HEK293 (cell line): ENCODE measurements at regions not wholly inside any gene's neighbourhood (a gene's known extent, or its start where the extent isn't known, plus 50 kb on each side); places are given as distances from the start of the nearest gene placed in this dataset.
A peak's percentile ranks its signal among the peaks of the same experiment; 100 is the strongest.

Experiments
- CTCF ChIA-PET: fragments of 350-600 bp; formaldehyde crosslinking; extraction: SDS; loops from one replicate; lab custom pipeline; 2021; ENCODE audit warnings: antibody characterized with exemption; lab: Yijun Ruan, JAX
- POLR2A ChIA-PET: fragments of 300-600 bp; formaldehyde crosslinking; extraction: SDS; loops from one replicate; lab custom pipeline; 2020; ENCODE audit warnings: antibody characterized with exemption, inconsistent platforms; lab: Yijun Ruan, JAX
- H3K27ac ChIP-seq: fragments of 200-500 bp; sonication (Bioruptor generic); 2 replicates; pipeline ENCODE4 v1.5.1; 2014; ENCODE audit warnings: low read depth, low read length, control low read depth, inconsistent platforms; ENCODE audit errors: extremely low read depth
- H3K36me3 ChIP-seq, 2 experiments: fragments of 200-500 bp in 1 of 2; sonication (Bioruptor generic) in 1 of 2; 1 replicate in 1 of 2; 2 replicates in 1 of 2; pipeline ENCODE4 v1.5.1; 2014 to 2017; ENCODE audit warnings: inconsistent platforms in 2 of 2, low read length in 2 of 2; ENCODE audit not compliant: control insufficient read depth in 2 of 2, insufficient read depth in 1 of 2
- H3K4me1 ChIP-seq: fragments of 200-500 bp; sonication (Bioruptor generic); 2 replicates; pipeline ENCODE4 v1.5.1; 2014; ENCODE audit warnings: mild to moderate bottlenecking, low read length, inconsistent platforms; ENCODE audit not compliant: control insufficient read depth, insufficient read depth
- H3K4me3 ChIP-seq: 2 replicates; pipeline ENCODE4 v1.5.1; 2011; ENCODE audit warnings: low read depth, mild to moderate bottlenecking, control low read depth, low read length, moderate library complexity
- H3K9me3 ChIP-seq: fragments of 200-500 bp; sonication (Bioruptor generic); 2 replicates; pipeline ENCODE4 v1.5.1; 2014; ENCODE audit warnings: low read depth, low read length, inconsistent platforms; ENCODE audit not compliant: control insufficient read depth, insufficient read depth
- ATF2 ChIP-seq: fragments of 450-650 bp; formaldehyde crosslinking; IDR thresholded peaks from 2 replicates; pipeline ENCODE4 v1.5.1; 2016; ENCODE audit warnings: missing biosample characterization, missing genetic modification characterization, low read depth
- BCL6B ChIP-seq: fragments of 450-650 bp; formaldehyde crosslinking; IDR thresholded peaks from 2 replicates; pipeline ENCODE4 v1.5.1; 2017; ENCODE audit warnings: missing biosample characterization, missing genetic modification characterization
- GFI1B ChIP-seq: fragments of 450-650 bp; formaldehyde crosslinking; IDR thresholded peaks from 2 replicates; pipeline ENCODE4 v1.5.1; 2016; ENCODE audit warnings: missing biosample characterization, missing genetic modification characterization
- PBX3 ChIP-seq: sonication (generic); formaldehyde crosslinking; IDR thresholded peaks from 2 replicates; pipeline ENCODE4 v1.8.1; 2022; ENCODE audit warnings: mild to moderate bottlenecking, moderate library complexity, missing genetic modification reagents
- REPIN1 ChIP-seq: fragments of 450-650 bp; formaldehyde crosslinking; IDR thresholded peaks from 2 replicates; pipeline ENCODE4 v1.5.1; 2017; ENCODE audit warnings: missing biosample characterization, missing genetic modification characterization, low read depth
- REST ChIP-seq: fragments of 450-650 bp; formaldehyde crosslinking; IDR thresholded peaks from 2 replicates; pipeline ENCODE4 v1.5.1; 2016; ENCODE audit warnings: missing biosample characterization, missing genetic modification characterization
- ZBTB26 ChIP-seq: fragments of 450-650 bp; formaldehyde crosslinking; optimal IDR thresholded peaks from 2 replicates; pipeline ENCODE3; 2016; ENCODE audit warnings: missing biosample characterization, mild to moderate bottlenecking, missing genetic modification characterization
- ZBTB8A ChIP-seq: fragments of 450-650 bp; formaldehyde crosslinking; IDR thresholded peaks from 2 replicates; pipeline ENCODE4 v1.5.1; 2016; ENCODE audit warnings: missing biosample characterization, missing genetic modification characterization
- ZFP3 ChIP-seq: fragments of 450-650 bp; formaldehyde crosslinking; IDR thresholded peaks from 2 replicates; pipeline ENCODE4 v1.5.1; 2016; ENCODE audit warnings: low read depth, missing biosample characterization, missing genetic modification characterization
- ZIC2 ChIP-seq: fragments of 450-650 bp; formaldehyde crosslinking; IDR thresholded peaks from 2 replicates; pipeline ENCODE4 v1.5.1; 2016; ENCODE audit warnings: missing biosample characterization, missing genetic modification characterization
- ZNF132 ChIP-seq: fragments of 450-650 bp; formaldehyde crosslinking; IDR thresholded peaks from 2 replicates; pipeline ENCODE4 v1.5.1; 2017; ENCODE audit warnings: missing biosample characterization, missing genetic modification characterization, borderline replicate concordance
- ZNF2 ChIP-seq: fragments of 450-650 bp; formaldehyde crosslinking; IDR thresholded peaks from 2 replicates; pipeline ENCODE4 v1.5.1; 2016; ENCODE audit warnings: missing biosample characterization, missing genetic modification characterization
- ZNF239 ChIP-seq: fragments of 450-650 bp; formaldehyde crosslinking; IDR thresholded peaks from 2 replicates; pipeline ENCODE4 v1.5.1; 2016; ENCODE audit warnings: missing biosample characterization, missing genetic modification characterization
- ZNF324 ChIP-seq: fragments of 450-650 bp; formaldehyde crosslinking; IDR thresholded peaks from 2 replicates; pipeline ENCODE4 v1.5.1; 2016; ENCODE audit warnings: missing biosample characterization, missing genetic modification characterization
- ZNF354C ChIP-seq: fragments of 450-650 bp; formaldehyde crosslinking; IDR thresholded peaks from 2 replicates; pipeline ENCODE4 v1.5.1; 2016; ENCODE audit warnings: missing biosample characterization, missing genetic modification characterization, low read depth, borderline replicate concordance
- ZNF426 ChIP-seq: fragments of 450-650 bp; formaldehyde crosslinking; IDR thresholded peaks from 2 replicates; pipeline ENCODE4 v1.5.1; 2017; ENCODE audit warnings: missing biosample characterization, missing genetic modification characterization, mild to moderate bottlenecking, inconsistent platforms, moderate library complexity
- ZNF510 ChIP-seq: fragments of 450-650 bp; formaldehyde crosslinking; IDR thresholded peaks from 2 replicates; pipeline ENCODE4 v1.5.1; 2018; ENCODE audit warnings: mild to moderate bottlenecking, missing genetic modification characterization, missing biosample characterization; ENCODE audit not compliant: insufficient replicate concordance
- ZNF530 ChIP-seq: fragments of 450-650 bp; formaldehyde crosslinking; IDR thresholded peaks from 2 replicates; pipeline ENCODE4 v1.5.1; 2016; ENCODE audit warnings: low read depth, missing biosample characterization, missing genetic modification characterization
- ZNF571 ChIP-seq: fragments of 450-650 bp; formaldehyde crosslinking; IDR thresholded peaks from 2 replicates; pipeline ENCODE4 v1.5.0; 2017; ENCODE audit warnings: missing biosample characterization, missing genetic modification characterization
- ZNF639 ChIP-seq: fragments of 450-650 bp; formaldehyde crosslinking; IDR thresholded peaks from 2 replicates; pipeline ENCODE4 v1.5.1; 2016; ENCODE audit warnings: missing biosample characterization, missing genetic modification characterization
- ZNF670 ChIP-seq: fragments of 450-650 bp; formaldehyde crosslinking; IDR thresholded peaks from 2 replicates; pipeline ENCODE4 v1.5.1; 2016; ENCODE audit warnings: missing biosample characterization, missing genetic modification characterization, low read depth
- ZNF704 ChIP-seq: fragments of 450-650 bp; formaldehyde crosslinking; IDR thresholded peaks from 2 replicates; pipeline ENCODE4 v1.5.1; 2016; ENCODE audit warnings: missing biosample characterization, missing genetic modification characterization
- ZSCAN23 ChIP-seq: fragments of 450-650 bp; formaldehyde crosslinking; IDR thresholded peaks from 2 replicates; pipeline ENCODE4 v1.5.1; 2016; ENCODE audit warnings: missing biosample characterization, missing genetic modification characterization
- ZSCAN4 ChIP-seq: fragments of 450-650 bp; formaldehyde crosslinking; IDR thresholded peaks from 2 replicates; pipeline ENCODE4 v1.5.1; 2017; ENCODE audit warnings: missing biosample characterization, missing genetic modification characterization

- no peaks in the 10 kb centered on the region for H3K9me3 ChIP-seq
- no peaks in the 10 kb centered on the region for H3K36me3 ChIP-seq
- H3K4me3 ChIP-seq: no peak overlapping the region
- POLR2A ChIA-PET: interaction anchor here (0.6 to 1.6 kb wide), 8 partner anchors 9 to 173 kb away, joined by 3 to 4 read pairs (median 4); partner anchors contain the start of gene GATA6
- H3K27ac ChIP-seq: peak overlapping the region; percentile 40
- peaks cover 38% of the 10 kb centered on the region for H3K4me1 ChIP-seq
- CTCF ChIA-PET: no interaction called here
- no peak for TF ChIP-seq ATF2 (tag by site-specific recombination)
- TF ChIP-seq ZNF324 (tag by site-specific recombination): no peak
- no peak for TF ChIP-seq ZFP3 (tag by site-specific recombination)
- TF ChIP-seq ZNF354C (tag by site-specific recombination): no peak
- TF ChIP-seq ZNF704 (tag by site-specific recombination): no peak
- no peak for TF ChIP-seq PBX3 (CRISPR knock-in tag)
- no peak for TF ChIP-seq ZNF571
- peak; percentile 68 for TF ChIP-seq ZIC2 (tag by site-specific recombination)
- TF ChIP-seq ZNF426 (tag by site-specific recombination): no peak
- no peak for TF ChIP-seq REPIN1 (tag by site-specific recombination)
- TF ChIP-seq ZSCAN23 (tag by site-specific recombination): no peak
- no peak for TF ChIP-seq ZNF2 (tag by site-specific recombination)
- no peak for TF ChIP-seq ZSCAN4 (tag by site-specific recombination)
- no peak for TF ChIP-seq ZNF530 (tag by site-specific recombination)
- TF ChIP-seq REST (tag by site-specific recombination): no peak
- no peak for TF ChIP-seq ZNF239 (tag by site-specific recombination)
- peak; percentile 87 for TF ChIP-seq GFI1B
- no peak for TF ChIP-seq ZNF639 (tag by site-specific recombination)
- TF ChIP-seq ZNF132 (tag by site-specific recombination): no peak
- no peak for TF ChIP-seq ZBTB26 (tag by site-specific recombination)
- no peak for TF ChIP-seq ZNF510 (tag by site-specific recombination)
- no peak for TF ChIP-seq ZNF670 (tag by site-specific recombination)
- no peak for TF ChIP-seq BCL6B (tag by site-specific recombination)
- TF ChIP-seq ZBTB8A: peak; percentile 91
Observed at GRCh38 chr18:22342625-22343024, 75.1 kb downstream of the CTAGE1 start.
